ENCODE measurements at regions not wholly inside any gene's neighbourhood (a gene's known extent, or its start where the extent isn't known, plus 50 kb on each side); places are given as distances from the start of the nearest gene placed in this dataset.

GRCh38 chr4:24335616-24336015, 248.7 kb downstream of the DHX15 start:
- TF ChIP-seq CTCF (IDR thresholded peaks at IDR 0.05 in 4 of 5, conservative IDR thresholded peaks at IDR 0.05 in 1 of 5) (no peak), POLR2A (IDR thresholded peaks at IDR 0.05) (no peak)
